ENCODE measurements at regions not wholly inside any gene's neighbourhood (a gene's known extent, or its start where the extent isn't known, plus 50 kb on each side); places are given as distances from the start of the nearest gene placed in this dataset.

DNA sequence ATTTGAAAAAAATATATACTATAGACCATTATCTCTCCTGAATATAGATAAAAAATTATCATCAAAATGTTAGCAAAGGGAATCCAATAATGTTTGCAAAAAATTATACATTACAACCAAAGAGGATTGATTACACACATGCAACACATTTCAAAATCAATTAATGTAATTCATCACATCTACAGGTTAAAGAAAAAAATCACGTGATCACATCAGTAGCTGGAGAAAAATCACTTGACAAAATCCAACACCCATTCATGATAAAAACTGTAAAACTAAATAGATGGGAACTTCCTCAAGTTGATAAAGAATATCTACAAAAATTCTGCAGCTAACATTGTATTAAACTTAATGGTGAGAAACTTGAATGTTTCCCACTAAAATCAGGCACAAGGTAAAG is 1047.5 kb upstream of the CNTNAP5 start:
- Histone ChIP-seq H3K27ac (no peak overlapping the region), H3K4me1 (ENCODE audit: low read depth) (no peaks in the 10 kb centered on the region), H3K4me3 (no peak overlapping the region), H3K27me3 (no peaks in the 10 kb centered on the region), H3K36me3 (no peaks in the 10 kb centered on the region), H3K9me3 (ENCODE audit: low read depth) (no peaks in the 10 kb centered on the region)
- DNase-seq (ENCODE audit: low read depth in 1 of 2, low spot score in 1 of 2) = no peak
- TF ChIP-seq CTCF (IDR thresholded peaks at IDR 0.05; ENCODE audit: low read depth, low read length) = no peak

- Histone ChIP-seq H3K9me3 (ENCODE audit: low read depth) (no peaks in the 10 kb centered on the region), H3K27ac (no peak overlapping the region), H3K27me3 (no peaks in the 10 kb centered on the region), H3K4me3 (no peak overlapping the region), H3K36me3 (no peaks in the 10 kb centered on the region), H3K4me1 (ENCODE audit: low read depth) (no peaks in the 10 kb centered on the region)
- no peak for TF ChIP-seq CTCF (IDR thresholded peaks at IDR 0.05; ENCODE audit: low read depth, low read length)
- DNase-seq (ENCODE audit: low read depth in 1 of 2, low spot score in 1 of 2) = peak in 1 of 2 donors; percentile 91
These were observed 1044.4 kb upstream of the CNTNAP5 start for GRCh38 chr2:122980671-122981070.

DNA sequence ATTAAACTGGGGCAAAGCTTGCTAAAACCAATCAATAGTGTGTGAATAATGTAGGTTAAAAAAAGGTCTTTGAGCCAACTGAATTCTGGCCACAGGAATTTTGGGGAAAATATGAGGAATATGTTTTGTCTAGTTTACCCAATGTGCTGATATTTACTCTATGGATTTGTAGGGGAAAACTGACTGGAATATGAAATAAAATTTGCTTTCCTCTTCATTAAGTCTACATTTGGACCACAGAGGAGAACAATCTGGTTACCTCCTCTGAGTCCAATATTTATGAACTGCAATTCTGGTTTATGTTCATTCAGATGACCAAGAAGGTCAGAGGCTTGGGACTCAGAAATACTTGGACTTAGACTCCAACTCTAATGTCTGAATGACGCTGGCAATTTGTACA is 1042.2 kb upstream of the CNTNAP5 start:
- H3K4me1 ChIP-seq (ENCODE audit: low read depth) = no peaks in the 10 kb centered on the region
- DNase-seq (ENCODE audit: low read depth in 1 of 2, low spot score in 1 of 2) = no peak
- no peak for TF ChIP-seq CTCF (IDR thresholded peaks at IDR 0.05; ENCODE audit: low read depth, low read length)
- H3K4me3 ChIP-seq = no peak overlapping the region
- H3K9me3 ChIP-seq (ENCODE audit: low read depth) = no peaks in the 10 kb centered on the region
- no peak overlapping the region for H3K27ac ChIP-seq
- no peaks in the 10 kb centered on the region for H3K27me3 ChIP-seq
- H3K36me3 ChIP-seq = no peaks in the 10 kb centered on the region

GRCh38 chr2:122988395-122989221 is 1036.5 kb upstream of the CNTNAP5 start:
- no peaks in the 10 kb centered on the region for H3K4me1 ChIP-seq (ENCODE audit: low read depth)
- H3K27me3 ChIP-seq = no peaks in the 10 kb centered on the region
- DNase-seq (ENCODE audit: low read depth in 1 of 2, low spot score in 1 of 2) = no peak
- H3K27ac ChIP-seq = no peak overlapping the region
- no peak for TF ChIP-seq CTCF (IDR thresholded peaks at IDR 0.05; ENCODE audit: low read depth, low read length)
- no peaks in the 10 kb centered on the region for H3K9me3 ChIP-seq (ENCODE audit: low read depth)
- H3K36me3 ChIP-seq = no peaks in the 10 kb centered on the region
- no peak overlapping the region for H3K4me3 ChIP-seq

GRCh38 chr2:122993592-122993991 is 1031.5 kb upstream of the CNTNAP5 start:
- Histone ChIP-seq H3K27me3 (no peaks in the 10 kb centered on the region), H3K4me1 (ENCODE audit: low read depth) (no peaks in the 10 kb centered on the region), H3K9me3 (ENCODE audit: low read depth) (no peaks in the 10 kb centered on the region), H3K36me3 (no peaks in the 10 kb centered on the region), H3K4me3 (no peak overlapping the region), H3K27ac (no peak overlapping the region)
- no peak for TF ChIP-seq CTCF (IDR thresholded peaks at IDR 0.05; ENCODE audit: low read depth, low read length)
- DNase-seq (ENCODE audit: low read depth in 1 of 2, low spot score in 1 of 2) = no peak
